GM12873 (cell line): ENCODE measurements at regions not wholly inside any gene's neighbourhood (a gene's known extent, or its start where the extent isn't known, plus 50 kb on each side); places are given as distances from the start of the nearest gene placed in this dataset.

Source experiments
- TF ChIP-seq, protein P1 (sequence below): IDR thresholded peaks from 2 replicates; pipeline ENCODE4 v1.5.1; 2012; ENCODE audit warnings: low read depth, mild to moderate bottlenecking, moderate library complexity, low read length, control low read depth; ENCODE audit not compliant: insufficient read depth; ENCODE audit errors: missing control alignments

DNA sequence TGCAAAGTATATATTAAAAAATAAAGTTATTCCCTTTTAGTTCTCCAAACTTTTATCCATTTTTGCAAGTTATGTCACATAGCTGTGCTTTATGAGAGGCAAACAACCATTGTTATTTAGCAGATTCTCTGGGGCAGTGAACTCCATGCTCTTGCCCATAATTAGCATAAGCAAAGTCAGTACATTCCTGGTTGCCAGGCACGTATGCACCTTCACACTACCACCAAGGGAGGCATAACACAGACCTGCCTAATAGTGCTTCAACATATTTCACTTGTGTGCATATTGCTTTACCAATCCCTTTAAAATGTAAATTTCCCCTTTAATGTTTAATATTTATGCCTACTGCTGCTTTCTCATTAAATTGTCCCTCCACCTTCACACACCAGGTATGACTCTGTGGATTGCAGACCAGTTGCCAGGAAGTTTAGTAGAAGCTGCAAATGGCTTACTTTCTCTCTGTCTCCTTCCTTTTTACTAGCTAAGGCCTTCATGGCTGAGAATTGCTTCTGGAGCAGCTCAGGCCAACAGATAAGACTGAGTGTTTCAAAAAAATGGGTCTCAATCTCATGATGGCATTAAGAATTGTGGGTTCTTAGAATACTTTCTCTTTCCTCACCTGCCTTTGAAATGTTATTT, 388.2 kb downstream of the PRR16 start:
- TF ChIP-seq, protein P1, sequence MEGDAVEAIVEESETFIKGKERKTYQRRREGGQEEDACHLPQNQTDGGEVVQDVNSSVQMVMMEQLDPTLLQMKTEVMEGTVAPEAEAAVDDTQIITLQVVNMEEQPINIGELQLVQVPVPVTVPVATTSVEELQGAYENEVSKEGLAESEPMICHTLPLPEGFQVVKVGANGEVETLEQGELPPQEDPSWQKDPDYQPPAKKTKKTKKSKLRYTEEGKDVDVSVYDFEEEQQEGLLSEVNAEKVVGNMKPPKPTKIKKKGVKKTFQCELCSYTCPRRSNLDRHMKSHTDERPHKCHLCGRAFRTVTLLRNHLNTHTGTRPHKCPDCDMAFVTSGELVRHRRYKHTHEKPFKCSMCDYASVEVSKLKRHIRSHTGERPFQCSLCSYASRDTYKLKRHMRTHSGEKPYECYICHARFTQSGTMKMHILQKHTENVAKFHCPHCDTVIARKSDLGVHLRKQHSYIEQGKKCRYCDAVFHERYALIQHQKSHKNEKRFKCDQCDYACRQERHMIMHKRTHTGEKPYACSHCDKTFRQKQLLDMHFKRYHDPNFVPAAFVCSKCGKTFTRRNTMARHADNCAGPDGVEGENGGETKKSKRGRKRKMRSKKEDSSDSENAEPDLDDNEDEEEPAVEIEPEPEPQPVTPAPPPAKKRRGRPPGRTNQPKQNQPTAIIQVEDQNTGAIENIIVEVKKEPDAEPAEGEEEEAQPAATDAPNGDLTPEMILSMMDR: no peak

- TF ChIP-seq, protein P1: no peak
Measured at GRCh38 chr5:120866997-120867396, 402.9 kb downstream of the PRR16 start.

DNA sequence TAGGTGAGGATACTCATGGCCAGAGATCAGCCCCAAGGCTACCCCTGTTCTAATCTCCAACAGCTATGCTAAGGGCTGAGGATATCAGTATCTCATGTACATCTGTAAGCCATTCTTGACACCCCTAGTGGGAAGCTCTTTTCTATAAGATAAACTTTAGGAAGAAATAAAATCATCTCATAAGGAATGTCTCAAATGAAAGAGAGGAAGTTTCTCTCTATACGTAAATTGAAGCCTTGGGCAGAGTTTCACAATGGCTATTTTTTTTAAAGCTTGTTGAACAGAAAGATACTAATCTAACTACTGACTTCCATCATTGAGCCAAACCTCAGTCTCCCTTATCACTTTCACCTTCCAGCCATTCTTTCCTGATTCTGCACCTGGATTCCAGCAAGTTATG, 405.7 kb downstream of the PRR16 start:
- TF ChIP-seq, protein P1: no peak

DNA sequence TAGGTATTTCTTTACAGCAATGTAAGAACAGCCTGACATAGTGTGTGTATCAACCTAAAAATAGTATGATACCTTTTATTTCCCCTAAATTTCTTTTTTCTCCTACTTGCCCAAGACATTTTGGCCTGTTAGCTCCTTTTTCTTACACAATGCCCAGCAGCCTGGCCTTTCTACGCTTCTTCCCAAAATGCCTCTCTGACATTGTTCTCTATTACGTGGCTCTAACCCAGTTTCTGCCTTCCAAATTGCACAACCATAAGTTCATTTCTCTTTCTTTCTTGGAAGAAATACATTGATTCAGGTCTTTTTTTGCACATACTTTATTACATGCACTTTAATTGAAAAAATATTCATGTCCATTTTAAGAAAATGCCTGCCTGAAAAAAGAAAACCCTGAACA, 408.2 kb downstream of the PRR16 start:
- TF ChIP-seq, protein P1: no peak

- TF ChIP-seq, protein P1: no peak
Measured at GRCh38 chr5:120873083-120873482, 409.0 kb downstream of the PRR16 start.

DNA sequence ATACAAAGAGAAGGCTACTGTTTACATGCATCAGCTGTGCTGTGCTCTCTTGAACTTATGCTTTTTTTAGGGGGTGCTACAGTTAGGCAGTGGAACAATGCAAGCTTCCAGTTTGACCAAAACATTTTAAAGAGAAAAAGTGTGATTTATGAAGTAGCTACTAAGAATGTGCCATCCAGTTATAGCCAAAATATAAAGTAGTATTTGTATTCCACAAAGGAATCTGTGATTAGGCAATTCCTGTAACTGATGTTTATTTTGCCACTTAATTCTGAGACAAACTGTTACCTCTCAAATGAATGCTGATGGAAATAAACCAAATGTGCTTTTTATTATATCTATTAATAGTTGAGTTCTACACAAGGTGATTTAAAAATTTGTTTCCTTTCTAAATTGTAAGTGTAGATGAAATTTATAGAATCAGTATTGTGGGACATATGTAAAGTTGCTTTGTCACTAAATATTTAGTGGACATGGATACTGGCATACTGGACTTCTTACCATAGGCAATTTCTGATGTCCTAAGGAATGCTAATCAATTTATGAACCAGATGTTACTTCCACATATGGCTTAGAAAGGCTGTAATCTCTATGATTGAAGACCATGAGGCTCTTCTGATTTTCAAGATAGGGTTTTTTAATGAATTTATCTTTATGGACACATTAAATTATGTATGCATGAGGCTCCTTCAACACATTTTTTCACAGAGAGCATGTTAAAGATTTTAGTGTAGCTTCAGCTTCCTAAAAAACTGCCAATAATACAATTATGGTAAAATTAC, 410.2 kb downstream of the PRR16 start:
- TF ChIP-seq, protein P1: no peak

GRCh38 chr5:120882038-120882775, 418.1 kb downstream of the PRR16 start:
- TF ChIP-seq, protein P1: no peak
